A549 (cell line): ENCODE measurements at regions not wholly inside any gene's neighbourhood (a gene's known extent, or its start where the extent isn't known, plus 50 kb on each side); places are given as distances from the start of the nearest gene placed in this dataset.

Experiments
- ATAC-seq, 2 experiments: fragments of 200-7000 bp in 1 of 2; fragments of >200 bp in 1 of 2; cut with Nextera tagmentation in 1 of 2; cut with Tn5 transposase in 1 of 2; 3 replicates each; pipeline versions ENCODE4 v1.8.0 to v1.9.1; 2018 to 2020; ENCODE audit warnings: mild to moderate bottlenecking in 1 of 2, moderate library complexity in 1 of 2
- CTCF ChIA-PET: fragments of 300-600 bp; sonication (Branson Sonifier 250); formaldehyde crosslinking; extraction: SDS; loops from one replicate; lab custom pipeline; 2021; ENCODE audit warnings: antibody characterized with exemption, inconsistent platforms; lab: Yijun Ruan, JAX
- POLR2A ChIA-PET: fragments of 350-600 bp; formaldehyde crosslinking; extraction: SDS; loops from one replicate; lab custom pipeline; 2021; ENCODE audit warnings: antibody characterized with exemption, inconsistent platforms; lab: Yijun Ruan, JAX
- DNase-seq, 2 experiments: peaks; one replicate each; pipeline versions ENCODE4 v3.0.0 to v3.0.0-alpha.2; 2011 to 2016; ENCODE audit warnings: low read depth in 1 of 2, low spot score in 1 of 2
- FAIRE-seq: peaks from 2 replicates; lab custom pipeline; 2011; peaks lifted over from hg19 to GRCh38; lab: Jason Lieb, UNC
- H3K27ac ChIP-seq, 2 experiments: fragments of >200 bp; sonication (Bioruptor Twin); formaldehyde crosslinking; 3 replicates each; pipeline ENCODE4 v1.5.1; 2016 to 2017
- H3K4me1 ChIP-seq: fragments of >200 bp; sonication (Bioruptor Twin); formaldehyde crosslinking; 3 replicates; pipeline ENCODE4 v1.6.1; 2016
- H3K4me2 ChIP-seq: fragments of >200 bp; sonication (Bioruptor Twin); formaldehyde crosslinking; 3 replicates; pipeline ENCODE4 v1.6.1; 2016
- H3K4me3 ChIP-seq: fragments of >200 bp; sonication (Bioruptor Twin); formaldehyde crosslinking; 3 replicates; pipeline ENCODE4 v1.5.1; 2016
- H3K9me3 ChIP-seq: fragments of >200 bp; sonication (Bioruptor Twin); formaldehyde crosslinking; 3 replicates; pipeline ENCODE4 v1.6.1; 2016
- BCL3 ChIP-seq: fragments of >200 bp; sonication (Bioruptor Twin); formaldehyde crosslinking; IDR thresholded peaks from 3 replicates; pipeline ENCODE4 v1.6.1; 2016
- CEBPB ChIP-seq, 2 experiments: fragments of >200 bp in 1 of 2; sonication (Bioruptor Twin) in 1 of 2; formaldehyde crosslinking in 1 of 2; IDR thresholded peaks; 2 replicates each; pipeline ENCODE4 v1.6.1; 2012 to 2016
- CHD2 ChIP-seq: fragments of 150-350 bp; IDR thresholded peaks from 2 replicates; pipeline ENCODE4 v1.6.1; 2014; ENCODE audit warnings: low read length; ENCODE audit not compliant: partially characterized antibody
- CTCF ChIP-seq: fragments of >200 bp; sonication (Bioruptor Twin); formaldehyde crosslinking; IDR thresholded peaks from 3 replicates; pipeline ENCODE4 v1.5.1; 2016
- E2F6 ChIP-seq: IDR thresholded peaks from 2 replicates; pipeline ENCODE4 v1.6.1; 2012; ENCODE audit warnings: low read depth, borderline replicate concordance
- EHMT2 ChIP-seq: fragments of 200-600 bp; sonication (generic); IDR thresholded peaks from 2 replicates; pipeline ENCODE4 v1.6.1; 2016; ENCODE audit warnings: antibody characterized with exemption, low read depth, mild to moderate bottlenecking, moderate library complexity
- ESRRA ChIP-seq: fragments of 150-350 bp; IDR thresholded peaks from 2 replicates; pipeline ENCODE4 v1.6.1; 2014; ENCODE audit warnings: mild to moderate bottlenecking, low read length, borderline replicate concordance
- FOSL2 ChIP-seq, 2 experiments: fragments of 450-650 bp in 1 of 2; fragments of >200 bp in 1 of 2; sonication (Bioruptor Twin) in 1 of 2; formaldehyde crosslinking; IDR thresholded peaks; 2 replicates each; pipeline versions ENCODE4 v1.5.0 to v1.6.1; 2016 to 2020; ENCODE audit warnings: mild to moderate bottlenecking in 1 of 2, moderate library complexity in 1 of 2
- GATA3 ChIP-seq: IDR thresholded peaks from 2 replicates; pipeline ENCODE4 v1.6.1; 2012; ENCODE audit warnings: borderline replicate concordance
- HES2 ChIP-seq: fragments of >200 bp; sonication (Bioruptor Twin); formaldehyde crosslinking; IDR thresholded peaks from 2 replicates; pipeline ENCODE4 v1.6.1; 2016
- HOXB13 ChIP-seq: fragments of 250-450 bp; sonication (Bioruptor Pico); IDR thresholded peaks from 2 replicates; pipeline ENCODE4 v1.5.0; 2020; ENCODE audit warnings: low read depth, mild to moderate bottlenecking, moderate library complexity
- HOXB5 ChIP-seq: fragments of 250-450 bp; sonication (Bioruptor Pico); IDR thresholded peaks from 2 replicates; pipeline ENCODE4 v1.5.0; 2020; ENCODE audit warnings: mild to moderate bottlenecking, moderate library complexity
- KDM1A ChIP-seq: fragments of 200-600 bp; sonication (generic); IDR thresholded peaks from 2 replicates; pipeline ENCODE4 v1.6.1; 2016; ENCODE audit warnings: low read depth, mild to moderate bottlenecking
- PBX3 ChIP-seq: IDR thresholded peaks from 2 replicates; pipeline ENCODE4 v1.6.1; 2012
- PHF8 ChIP-seq: fragments of 200-600 bp; sonication (generic); IDR thresholded peaks from 2 replicates; pipeline ENCODE4 v1.6.1; 2016; ENCODE audit warnings: low read depth, mild to moderate bottlenecking, antibody characterized with exemption, moderate library complexity, borderline replicate concordance
- POLR2AphosphoS2 ChIP-seq: conservative IDR thresholded peaks from 2 replicates; pipeline ENCODE4 v1.6.1; 2012; ENCODE audit warnings: low read length, improper control_type of control experiment, inconsistent platforms
- RCOR1 ChIP-seq: fragments of 150-350 bp; IDR thresholded peaks from 2 replicates; pipeline ENCODE4 v1.6.1; 2014; ENCODE audit warnings: antibody characterized with exemption, low read length, low read depth
- RFX5 ChIP-seq: fragments of 450-650 bp; IDR thresholded peaks from 2 replicates; pipeline ENCODE4 v1.7.1; 2014; ENCODE audit warnings: antibody characterized with exemption, mild to moderate bottlenecking, moderate library complexity
- USF2 ChIP-seq: fragments of 450-650 bp; IDR thresholded peaks from 2 replicates; pipeline ENCODE4 v1.6.1; 2014; ENCODE audit warnings: antibody characterized with exemption
- ZFP36 ChIP-seq: fragments of 450-650 bp; IDR thresholded peaks from 2 replicates; pipeline ENCODE4 v1.6.1; 2014; ENCODE audit warnings: borderline replicate concordance; ENCODE audit not compliant: partially characterized antibody
- WGBS: methylation state at CpG from one replicate; pipeline ENCODE4 v1.1.6; 2017; ENCODE audit errors: missing lambda C conversion rate; 5-methylcytosine and 5-hydroxymethylcytosine counted together

- TF ChIP-seq CTCF (no peak), PBX3 (no peak), CEBPB (IDR thresholded peaks at IDR 0.05) (no peak)
These were observed 1985.1 kb upstream of the PIK3C3 start (continued) for GRCh38 chr18:39969803-39970494.

- DNase-seq (no peak), FAIRE-seq (no peak), ATAC-seq (no peak)
- no peaks in the 10 kb centered on the region for H3K4me1 ChIP-seq
- no peaks in the 10 kb centered on the region for H3K9me3 ChIP-seq
- POLR2A ChIA-PET: no interaction called here
- CTCF ChIA-PET: no interaction called here
- no peak for TF ChIP-seq USF2
- no peak for TF ChIP-seq PHF8
- TF ChIP-seq CHD2: no peak
- no peak for TF ChIP-seq HOXB13 (CRISPR knock-in tag)
- TF ChIP-seq E2F6: no peak
- no peak for TF ChIP-seq KDM1A
- no peak for TF ChIP-seq BCL3
- no peak for TF ChIP-seq PBX3
- no peak for TF ChIP-seq POLR2AphosphoS2
- TF ChIP-seq HOXB5 (CRISPR knock-in tag): no peak
- TF ChIP-seq ZFP36: no peak
- no peak for TF ChIP-seq EHMT2
- no peak for TF ChIP-seq FOSL2 (IDR thresholded peaks at IDR 0.05)
- TF ChIP-seq FOSL2 (CRISPR knock-in tag; IDR thresholded peaks at IDR 0.05): no peak
- no peak for TF ChIP-seq RCOR1
- TF ChIP-seq ESRRA: no peak
- no peak for TF ChIP-seq GATA3
- no peak for TF ChIP-seq RFX5
- no peak for TF ChIP-seq HES2
- TF ChIP-seq, all 56 proteins: peak for 0
- Histone ChIP-seq H3K4me3 (no peak overlapping the region), H3K4me2 (no peak overlapping the region), H3K27ac (no peak overlapping the region)
- WGBS: 7% methylated on average over 3 of the region's 3 CpGs
These were observed 1988.8 kb upstream of the PIK3C3 start for GRCh38 chr18:39966275-39966674.
